Calu3 (cell line): ENCODE measurements at regions not wholly inside any gene's neighbourhood (a gene's known extent, or its start where the extent isn't known, plus 50 kb on each side); places are given as distances from the start of the nearest gene placed in this dataset.
A peak's percentile ranks its signal among the peaks of the same experiment; 100 is the strongest.

Experiments
- BruUV-seq: library from RNA; stranded (reverse); fragments of 400-500 nt; replicated peaks from 2 replicates; lab custom pipeline; 2021; lab: Mats Ljungman, UMichigan
- CTCF ChIA-PET: fragments of 300-600 bp; sonication (Branson Sonifier 250); formaldehyde crosslinking; loops from one replicate; lab custom pipeline; 2022; ENCODE audit warnings: antibody characterized with exemption; lab: Charles Lee
- DNase-seq: peaks from one replicate; pipeline ENCODE4 v3.0.0; 2022
- H3K27ac Mint-ChIP-seq: one replicate; pipeline ENCODE4 v1.8.0; 2022; ENCODE audit warnings: mixed read lengths; ENCODE audit not compliant: unreplicated experiment
- H3K27me3 Mint-ChIP-seq: one replicate; pipeline ENCODE4 v1.8.0; 2022; ENCODE audit warnings: mixed read lengths; ENCODE audit not compliant: unreplicated experiment
- H3K36me3 Mint-ChIP-seq: one replicate; pipeline ENCODE4 v1.8.0; 2022; ENCODE audit warnings: mild to moderate bottlenecking, moderate library complexity, mixed read lengths; ENCODE audit not compliant: insufficient read depth, unreplicated experiment
- H3K4me1 Mint-ChIP-seq: one replicate; pipeline ENCODE4 v1.8.0; 2022; ENCODE audit warnings: mild to moderate bottlenecking, low read depth, mixed read lengths; ENCODE audit not compliant: unreplicated experiment
- H3K4me3 Mint-ChIP-seq: one replicate; pipeline ENCODE4 v1.8.0; 2022; ENCODE audit warnings: mild to moderate bottlenecking, low read depth, moderate library complexity, mixed read lengths; ENCODE audit not compliant: unreplicated experiment
- H3K9me3 Mint-ChIP-seq: one replicate; pipeline ENCODE4 v1.8.0; 2022; ENCODE audit warnings: low read depth, mixed read lengths; ENCODE audit not compliant: unreplicated experiment
- intact Hi-C: fragments of 100-400 bp; cut with micrococcal nuclease; formaldehyde crosslinking; loops from one replicate; pipeline ENCODE4 v1.10.0; 2022; ENCODE audit not compliant: unreplicated experiment
- TF ChIP-seq, protein P1 (sequence below): fragments of 200-600 bp; IDR thresholded peaks from one replicate; pipeline ENCODE4 v1.8.0; 2022; ENCODE audit warnings: antibody characterized with exemption; ENCODE audit not compliant: unreplicated experiment

DNA sequence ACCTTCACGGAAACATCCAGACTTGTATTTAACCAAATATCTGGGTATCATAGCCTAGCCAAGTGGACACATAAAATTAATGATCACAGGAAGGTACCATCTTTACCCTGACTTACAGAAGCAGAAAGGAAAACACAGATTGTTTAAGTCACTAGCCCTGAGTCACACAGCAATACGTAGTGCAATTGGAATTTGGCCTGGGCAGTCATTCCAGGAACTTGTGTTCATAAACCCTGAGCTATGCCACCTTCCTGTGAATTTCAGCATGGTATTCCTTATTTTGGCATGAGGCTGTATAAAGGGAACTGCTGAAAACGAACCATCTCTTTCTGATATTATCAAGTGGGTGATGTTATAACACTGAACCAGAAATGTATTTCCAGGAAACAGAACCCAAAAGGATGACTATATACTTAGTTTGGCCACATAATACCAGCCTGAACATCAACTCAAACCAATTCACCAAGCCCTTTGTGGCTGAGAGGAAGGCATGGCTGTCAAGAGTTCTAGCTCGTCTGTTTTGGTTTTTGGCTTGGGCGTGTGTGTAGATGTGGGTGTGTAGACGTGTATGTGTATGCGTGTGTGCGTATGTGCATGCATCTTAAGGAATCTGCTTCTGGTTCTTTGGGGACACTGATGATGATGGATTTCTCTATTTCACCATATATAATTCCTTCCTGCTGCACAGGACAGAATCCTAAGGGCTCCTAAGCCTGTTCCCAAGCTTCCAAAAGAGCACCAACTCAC lies 533.4 kb upstream of the ID2 start:
- no peak overlapping the region for H3K4me3 Mint-ChIP-seq
- no peaks in the 10 kb centered on the region for H3K27me3 Mint-ChIP-seq
- TF ChIP-seq, protein P1, sequence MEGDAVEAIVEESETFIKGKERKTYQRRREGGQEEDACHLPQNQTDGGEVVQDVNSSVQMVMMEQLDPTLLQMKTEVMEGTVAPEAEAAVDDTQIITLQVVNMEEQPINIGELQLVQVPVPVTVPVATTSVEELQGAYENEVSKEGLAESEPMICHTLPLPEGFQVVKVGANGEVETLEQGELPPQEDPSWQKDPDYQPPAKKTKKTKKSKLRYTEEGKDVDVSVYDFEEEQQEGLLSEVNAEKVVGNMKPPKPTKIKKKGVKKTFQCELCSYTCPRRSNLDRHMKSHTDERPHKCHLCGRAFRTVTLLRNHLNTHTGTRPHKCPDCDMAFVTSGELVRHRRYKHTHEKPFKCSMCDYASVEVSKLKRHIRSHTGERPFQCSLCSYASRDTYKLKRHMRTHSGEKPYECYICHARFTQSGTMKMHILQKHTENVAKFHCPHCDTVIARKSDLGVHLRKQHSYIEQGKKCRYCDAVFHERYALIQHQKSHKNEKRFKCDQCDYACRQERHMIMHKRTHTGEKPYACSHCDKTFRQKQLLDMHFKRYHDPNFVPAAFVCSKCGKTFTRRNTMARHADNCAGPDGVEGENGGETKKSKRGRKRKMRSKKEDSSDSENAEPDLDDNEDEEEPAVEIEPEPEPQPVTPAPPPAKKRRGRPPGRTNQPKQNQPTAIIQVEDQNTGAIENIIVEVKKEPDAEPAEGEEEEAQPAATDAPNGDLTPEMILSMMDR = no peak
- H3K36me3 Mint-ChIP-seq = no peaks in the 10 kb centered on the region
- CTCF ChIA-PET = interaction anchor here (0.7 to 1.2 kb wide), 2 partner anchors 312 to 532 kb away, joined by 3 read pairs; no protein-coding TSS in a partner anchor
- H3K4me1 Mint-ChIP-seq = peaks cover 6% of the 10 kb centered on the region
- intact Hi-C loops = no loop called here
- peak; percentile 48 for DNase-seq
- H3K27ac Mint-ChIP-seq = no peak overlapping the region
- BruUV-seq = no TSS peak
- H3K9me3 Mint-ChIP-seq = no peaks in the 10 kb centered on the region

DNA sequence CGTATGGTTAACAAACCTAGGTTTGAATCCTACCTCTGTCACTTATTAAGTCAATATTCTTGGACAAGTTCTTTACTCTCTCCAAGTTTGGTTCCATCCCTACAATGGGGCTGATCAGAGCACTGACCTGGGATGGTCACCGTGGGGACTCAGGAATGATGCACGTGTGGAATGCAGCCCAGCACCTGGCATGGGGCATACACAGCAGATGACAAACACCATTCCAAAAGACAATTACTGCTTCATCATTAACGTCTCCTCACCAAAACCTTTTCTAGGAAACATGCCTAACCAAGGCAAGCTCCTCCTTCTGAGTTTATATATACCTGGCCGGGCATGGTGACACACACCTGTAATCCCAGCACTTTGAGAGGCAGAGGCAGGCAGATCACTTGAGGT lies 532.9 kb upstream of the ID2 start:
- peaks cover 6% of the 10 kb centered on the region for H3K4me1 Mint-ChIP-seq
- CTCF ChIA-PET = interaction anchor here (0.7 to 1.2 kb wide), 2 partner anchors 313 to 531 kb away, joined by 3 read pairs; no protein-coding TSS in a partner anchor
- TF ChIP-seq, protein P1 = no peak
- no peak overlapping the region for H3K27ac Mint-ChIP-seq
- no peaks in the 10 kb centered on the region for H3K27me3 Mint-ChIP-seq
- intact Hi-C loops = no loop called here
- no peaks in the 10 kb centered on the region for H3K9me3 Mint-ChIP-seq
- no peaks in the 10 kb centered on the region for H3K36me3 Mint-ChIP-seq
- DNase-seq = no peak
- no peak overlapping the region for H3K4me3 Mint-ChIP-seq
- no TSS peak for BruUV-seq

DNA sequence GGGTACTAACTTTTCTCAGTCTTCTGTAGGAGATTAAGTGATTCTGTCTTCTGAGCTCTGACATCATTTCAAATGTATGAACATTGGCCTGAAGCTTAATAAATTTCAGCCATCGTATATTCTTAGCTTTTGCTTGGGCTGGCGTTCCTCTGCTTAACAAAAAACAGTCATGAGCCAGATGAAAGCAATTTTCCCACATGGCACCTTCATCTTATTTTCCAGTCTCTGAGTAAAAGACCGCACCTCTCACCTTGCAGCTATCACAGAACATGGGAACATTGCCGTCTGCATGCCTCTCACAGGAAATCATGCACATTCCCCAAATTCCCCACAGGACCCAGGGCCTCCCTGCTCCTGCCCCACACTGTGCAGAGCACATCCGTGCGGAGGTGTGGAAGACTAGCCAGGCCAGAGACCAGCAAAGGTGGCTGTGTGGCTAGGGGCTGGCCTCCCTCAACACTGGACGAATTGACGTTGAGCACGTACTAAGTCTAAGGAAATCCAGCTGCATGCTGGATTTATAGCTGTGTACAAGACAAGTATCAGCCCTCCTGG lies 531.8 kb upstream of the ID2 start:
- H3K4me3 Mint-ChIP-seq = no peak overlapping the region
- intact Hi-C loops = no loop called here
- no peaks in the 10 kb centered on the region for H3K9me3 Mint-ChIP-seq
- TF ChIP-seq, protein P1 = no peak
- H3K36me3 Mint-ChIP-seq = no peaks in the 10 kb centered on the region
- CTCF ChIA-PET = no interaction called here
- no peak overlapping the region for H3K27ac Mint-ChIP-seq
- BruUV-seq = no TSS peak
- H3K4me1 Mint-ChIP-seq = peaks cover 6% of the 10 kb centered on the region
- DNase-seq = no peak
- H3K27me3 Mint-ChIP-seq = no peaks in the 10 kb centered on the region

DNA sequence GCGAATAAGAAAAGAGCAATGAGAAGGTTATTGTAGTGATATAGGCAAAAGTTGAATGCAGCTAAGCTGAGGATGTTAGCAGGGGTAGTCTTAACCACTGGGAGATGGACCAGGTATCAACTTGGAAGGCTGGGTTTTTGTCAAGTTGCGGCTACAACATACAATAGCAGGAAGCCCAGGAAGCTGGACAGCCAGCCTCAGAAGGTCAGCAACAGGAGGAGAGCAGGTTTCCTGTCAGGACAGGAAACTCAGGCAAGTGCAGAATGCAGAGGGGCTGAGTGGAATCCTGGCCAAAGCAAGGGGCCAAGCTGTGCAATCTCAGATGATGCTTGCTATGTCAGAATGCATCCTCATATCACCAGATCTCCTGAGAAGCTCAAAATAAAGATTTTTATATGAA lies 530.0 kb upstream of the ID2 start:
- TF ChIP-seq, protein P1 = no peak
- Mint-ChIP-seq H3K9me3 (peaks cover 6% of the 10 kb centered on the region), H3K27ac (no peak overlapping the region), H3K4me1 (no peaks in the 10 kb centered on the region), H3K36me3 (no peaks in the 10 kb centered on the region), H3K4me3 (no peak overlapping the region), H3K27me3 (no peaks in the 10 kb centered on the region)
- intact Hi-C loops = no loop called here
- no peak for DNase-seq
- BruUV-seq = no TSS peak
- CTCF ChIA-PET = no interaction called here
